ENCODE measurements at regions not wholly inside any gene's neighbourhood (a gene's known extent, or its start where the extent isn't known, plus 50 kb on each side); places are given as distances from the start of the nearest gene placed in this dataset.
"Not testable (repeated sequence)": the region's sequence is repeated elsewhere in the genome, so short reads cannot be mapped to it uniquely, and the experiment has no call there.

- no peak for DNase-seq (ENCODE audit: low read depth in 2 of 2)
These were observed 404.9 kb upstream of the PRKCQ start for GRCh38 chr10:6984971-6985370.

- not testable (repeated sequence) for DNase-seq (ENCODE audit: low read depth in 2 of 2)
These were observed 403.9 kb upstream of the PRKCQ start for GRCh38 chr10:6984016-6984415.

GRCh38 chr10:6980353-6980752 lies 400.3 kb upstream of the PRKCQ start:
- DNase-seq (ENCODE audit: low read depth in 2 of 2) = no peak

- no peak for DNase-seq (ENCODE audit: low read depth in 2 of 2)
These were observed 399.3 kb upstream of the PRKCQ start for GRCh38 chr10:6979371-6979770.

GRCh38 chr10:6978187-6978627 lies 398.1 kb upstream of the PRKCQ start:
- DNase-seq (ENCODE audit: low read depth in 2 of 2) = no peak

- no peak for DNase-seq (ENCODE audit: low read depth in 2 of 2)
These were observed 397.5 kb upstream of the PRKCQ start for GRCh38 chr10:6977398-6978186.

GRCh38 chr10:6973899-6974298 lies 393.8 kb upstream of the PRKCQ start:
- DNase-seq (ENCODE audit: low read depth in 2 of 2) = no peak

GRCh38 chr10:6972226-6972625 lies 392.1 kb upstream of the PRKCQ start:
- no peak for DNase-seq (ENCODE audit: low read depth in 2 of 2)

- no peak for DNase-seq (ENCODE audit: low read depth in 2 of 2)
These were observed 389.6 kb upstream of the PRKCQ start for GRCh38 chr10:6969659-6970058.

- no peak for DNase-seq (ENCODE audit: low read depth in 2 of 2)
These were observed 384.5 kb upstream of the PRKCQ start for GRCh38 chr10:6964543-6964942.

GRCh38 chr10:6962576-6962975 lies 382.5 kb upstream of the PRKCQ start:
- no peak for DNase-seq (ENCODE audit: low read depth in 2 of 2)

GRCh38 chr10:6958711-6959110 lies 378.6 kb upstream of the PRKCQ start:
- DNase-seq (ENCODE audit: low read depth in 2 of 2) = no peak

- DNase-seq (ENCODE audit: low read depth in 2 of 2) = no peak
These were observed 378.2 kb upstream of the PRKCQ start for GRCh38 chr10:6958254-6958653.

- DNase-seq (ENCODE audit: low read depth in 2 of 2) = no peak
These were observed 377.8 kb upstream of the PRKCQ start for GRCh38 chr10:6957851-6958250.

GRCh38 chr10:6956562-6956961 lies 376.5 kb upstream of the PRKCQ start:
- no peak for DNase-seq (ENCODE audit: low read depth in 2 of 2)

- DNase-seq (ENCODE audit: low read depth in 2 of 2) = no peak
These were observed 373.3 kb upstream of the PRKCQ start for GRCh38 chr10:6953271-6953801.

- no peak for DNase-seq (ENCODE audit: low read depth in 2 of 2)
These were observed 371.7 kb upstream of the PRKCQ start for GRCh38 chr10:6951732-6952131.

GRCh38 chr10:6950133-6950532 lies 370.1 kb upstream of the PRKCQ start:
- no peak for DNase-seq (ENCODE audit: low read depth in 2 of 2)

GRCh38 chr10:6944436-6944835 lies 364.4 kb upstream of the PRKCQ start:
- no peak for DNase-seq (ENCODE audit: low read depth in 2 of 2)

GRCh38 chr10:6938384-6938783 lies 358.3 kb upstream of the PRKCQ start:
- no peak for DNase-seq (ENCODE audit: low read depth in 2 of 2)

GRCh38 chr10:6936931-6937330 lies 356.9 kb upstream of the PRKCQ start:
- no peak for DNase-seq (ENCODE audit: low read depth in 2 of 2)

GRCh38 chr10:6929148-6929830 lies 349.2 kb upstream of the PRKCQ start:
- DNase-seq (ENCODE audit: low read depth in 2 of 2) = no peak

- no peak for DNase-seq (ENCODE audit: low read depth in 2 of 2)
These were observed 348.5 kb upstream of the PRKCQ start for GRCh38 chr10:6928586-6928985.
